Adrenal gland (tissue), 9 donors: ENCODE measurements at regions not wholly inside any gene's neighbourhood (a gene's known extent, or its start where the extent isn't known, plus 50 kb on each side); places are given as distances from the start of the nearest gene placed in this dataset.

Experiments used
- DNase-seq, 7 donors: peaks; one replicate each; pipeline ENCODE4 v3.0.0-alpha.2; 2019 to 2020
- H3K27ac ChIP-seq, 5 donors: fragments of 200-600 bp; sonication (generic) in 4 of 5; 1 replicate in 3 of 5; 2 replicates in 2 of 5; pipeline versions ENCODE4 v1.5.1 to v1.8.0; 2016 to 2020; ENCODE audit warnings: mild to moderate bottlenecking in 1 of 5
- H3K27me3 ChIP-seq: fragments of 200-600 bp; 2 replicates; pipeline ENCODE4 v1.8.0; 2021
- H3K36me3 ChIP-seq, 2 donors: fragments of 200-600 bp; replicated peaks in 1 of 2; 1 replicate in 1 of 2; 2 replicates in 1 of 2; pipeline versions ENCODE4 v1.5.1 to v1.8.0; 2018 to 2022
- H3K4me1 ChIP-seq, 2 donors: fragments of 200-600 bp; replicated peaks in 1 of 2; 1 replicate in 1 of 2; 2 replicates in 1 of 2; pipeline versions ENCODE4 v1.5.1 to v1.8.0; 2018 to 2021
- H3K4me3 ChIP-seq, 4 donors: fragments of 200-600 bp; sonication (generic) in 3 of 4; one replicate each; pipeline ENCODE4 v1.5.1; 2016 to 2018
- H3K9me3 ChIP-seq, 3 donors: fragments of 200-600 bp; sonication (generic) in 1 of 3; replicated peaks in 1 of 3; 1 replicate in 2 of 3; 2 replicates in 1 of 3; pipeline versions ENCODE4 v1.5.1 to v1.8.0; 2016 to 2021
- CTCF ChIP-seq, 6 experiments: fragments of 450-650 bp in 4 of 6; fragments of 200-600 bp in 2 of 6; sonication (generic) in 1 of 6; IDR thresholded peaks; 1 replicate in 5 of 6; 2 replicates in 1 of 6; pipeline versions ENCODE4 v1.5.1 to v1.8.0; 2016 to 2021; ENCODE audit warnings: antibody characterized with exemption in 6 of 6, mild to moderate bottlenecking in 2 of 6, moderate library complexity in 1 of 6
- POLR2A ChIP-seq, 2 donors: fragments of 450-650 bp; IDR thresholded peaks; one replicate each; pipeline ENCODE4 v1.6.1; 2017; ENCODE audit warnings: antibody characterized with exemption in 2 of 2, mild to moderate bottlenecking in 2 of 2, moderate library complexity in 1 of 2
- WGBS, 4 donors: extraction: QIAGEN DNeasy Blood & Tissue Kit in 2 of 4; methylation state at CpG; one replicate each; pipeline versions ENCODE4 v1.1.5 to v1.1.7; 2013 to 2017; 5-methylcytosine and 5-hydroxymethylcytosine counted together
- intact Hi-C, 2 donors: fragments of 100-400 bp; cut with DNase I; formaldehyde crosslinking; loops; one replicate each; pipeline versions ENCODE4 v1.14.1 to v1.15.0; 2022 to 2023
- donor health status: healthy with polysubstance abuse.
- donor health status: Bipolar disorder and iron deficiency.
- donor health status: DM: yes; HTN: yes; CAD: no.
- donor health status: DM: no; HTN: no; CAD: no.
- donor health status: DM: no; HTN: no; CAD: no.

- Histone ChIP-seq H3K4me3 (no peak overlapping the region), H3K27me3 (no peaks in the 10 kb centered on the region), H3K27ac (no peak overlapping the region), H3K9me3 (peaks cover 0 to 10% (median 0%) of the 10 kb centered on the region in 3 donors), H3K36me3 (no peaks in the 10 kb centered on the region), H3K4me1 (no peaks in the 10 kb centered on the region)
- TF ChIP-seq POLR2A (IDR thresholded peaks at IDR 0.05) (no peak), CTCF (IDR thresholded peaks at IDR 0.05) (no peak)
- DNase-seq, result no peak
- WGBS, 4 donors, result 63 to 71% (median 66%) methylated on average over 2 of the region's 2 CpGs
- intact Hi-C loops, result no loop called here
Measured at GRCh38 chr5:129241755-129242154, 147.2 kb downstream of the ISOC1 start.

- H3K36me3 ChIP-seq, result no peaks in the 10 kb centered on the region
- H3K4me3 ChIP-seq, result no peak overlapping the region
- DNase-seq, result no peak
- no peaks in the 10 kb centered on the region for H3K4me1 ChIP-seq
- H3K27ac ChIP-seq, result no peak overlapping the region
- peaks cover 0 to 10% (median 0%) of the 10 kb centered on the region in 3 donors for H3K9me3 ChIP-seq
- no peaks in the 10 kb centered on the region for H3K27me3 ChIP-seq
- intact Hi-C loops, result no loop called here
- WGBS, 4 donors, result 57 to 66% (median 63%) methylated on average over 1 of the region's 1 CpG
- TF ChIP-seq POLR2A (IDR thresholded peaks at IDR 0.05), result no peak
- no peak for TF ChIP-seq CTCF (IDR thresholded peaks at IDR 0.05)
Measured at GRCh38 chr5:129243039-129243438, 148.5 kb downstream of the ISOC1 start.

- H3K27ac ChIP-seq, result no peak overlapping the region
- H3K36me3 ChIP-seq, result no peaks in the 10 kb centered on the region
- 81 to 100% (median 92%) methylated on average over 1 of the region's 1 CpG for WGBS, 4 donors
- no peaks in the 10 kb centered on the region for H3K4me1 ChIP-seq
- intact Hi-C loops, result no loop called here
- DNase-seq, result no peak
- no peak overlapping the region for H3K4me3 ChIP-seq
- TF ChIP-seq POLR2A (IDR thresholded peaks at IDR 0.05) (no peak), CTCF (IDR thresholded peaks at IDR 0.05) (no peak)
- peaks cover 0 to 5% (median 0%) of the 10 kb centered on the region in 3 donors for H3K9me3 ChIP-seq
- H3K27me3 ChIP-seq, result no peaks in the 10 kb centered on the region
Measured at GRCh38 chr5:129244478-129244877, 149.9 kb downstream of the ISOC1 start.

- Histone ChIP-seq H3K4me3 (no peak overlapping the region), H3K27me3 (no peaks in the 10 kb centered on the region), H3K9me3 (no peaks in the 10 kb centered on the region), H3K4me1 (no peaks in the 10 kb centered on the region), H3K27ac (no peak overlapping the region), H3K36me3 (no peaks in the 10 kb centered on the region)
- intact Hi-C loops, result no loop called here
- TF ChIP-seq POLR2A (IDR thresholded peaks at IDR 0.05) (no peak), CTCF (IDR thresholded peaks at IDR 0.05) (no peak)
- DNase-seq, result no peak
Measured at GRCh38 chr5:129245489-129245888, 150.9 kb downstream of the ISOC1 start.
